ENCODE measurements at regions not wholly inside any gene's neighbourhood (a gene's known extent, or its start where the extent isn't known, plus 50 kb on each side); places are given as distances from the start of the nearest gene placed in this dataset.

DNA sequence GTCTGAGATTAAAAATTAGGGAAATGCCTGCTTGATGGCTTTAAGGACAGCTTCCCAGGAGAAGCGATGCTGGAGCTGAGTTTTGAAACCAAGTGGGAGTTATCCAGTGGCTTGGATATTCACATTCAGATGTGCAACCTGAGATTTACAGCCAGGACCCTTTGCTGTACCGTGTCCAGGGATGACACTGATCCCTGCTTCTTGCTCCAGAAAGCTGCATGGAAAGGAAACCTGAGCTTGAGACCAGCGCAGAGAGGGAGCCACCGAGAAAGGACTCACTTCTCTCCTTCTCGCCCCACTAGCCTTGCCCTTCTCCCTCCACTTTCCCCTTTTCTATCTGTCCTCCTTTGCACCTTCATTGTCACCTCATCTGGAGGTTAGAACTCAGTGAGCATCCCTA is 254.5 kb upstream of the PPARGC1A start:
- no peak for DNase-seq

DNA sequence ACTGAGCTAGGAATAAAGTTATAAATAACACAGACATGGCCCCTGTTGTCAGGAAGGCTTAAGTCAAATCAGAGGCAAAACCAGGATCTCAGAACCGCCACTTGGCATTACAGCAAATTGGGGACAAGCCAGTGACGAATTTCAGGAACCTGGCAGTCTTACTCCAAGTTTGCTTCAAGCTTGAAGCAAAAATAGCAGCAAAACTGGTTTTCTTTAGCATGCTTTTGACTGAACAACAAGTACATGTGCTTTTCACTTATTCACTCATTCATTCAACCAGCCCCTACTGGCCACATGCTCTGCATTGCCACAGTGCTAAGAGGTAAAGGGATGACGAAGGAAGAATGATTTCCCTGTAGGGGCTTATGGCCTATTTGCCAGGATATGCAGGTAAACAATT is 253.9 kb upstream of the PPARGC1A start:
- no peak for DNase-seq

DNA sequence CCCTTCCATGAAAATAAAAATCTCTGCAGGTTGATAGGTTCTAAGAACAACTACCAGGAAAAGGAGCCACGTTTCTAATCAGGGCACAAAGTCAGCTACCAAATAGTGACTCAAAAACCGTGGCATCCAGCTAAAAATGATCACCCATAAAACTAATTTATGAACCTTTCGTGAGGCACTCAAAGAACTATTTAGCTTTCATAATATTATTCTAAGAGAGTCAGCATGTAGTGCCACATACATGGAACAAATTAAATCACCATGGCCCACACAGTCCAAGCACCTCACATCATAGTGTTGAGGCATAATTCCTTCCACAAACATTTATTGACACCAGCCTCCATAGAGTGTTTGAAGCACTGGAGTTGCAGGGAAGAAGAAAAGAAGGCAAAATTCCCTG is 252.0 kb upstream of the PPARGC1A start:
- DNase-seq, result no peak

DNA sequence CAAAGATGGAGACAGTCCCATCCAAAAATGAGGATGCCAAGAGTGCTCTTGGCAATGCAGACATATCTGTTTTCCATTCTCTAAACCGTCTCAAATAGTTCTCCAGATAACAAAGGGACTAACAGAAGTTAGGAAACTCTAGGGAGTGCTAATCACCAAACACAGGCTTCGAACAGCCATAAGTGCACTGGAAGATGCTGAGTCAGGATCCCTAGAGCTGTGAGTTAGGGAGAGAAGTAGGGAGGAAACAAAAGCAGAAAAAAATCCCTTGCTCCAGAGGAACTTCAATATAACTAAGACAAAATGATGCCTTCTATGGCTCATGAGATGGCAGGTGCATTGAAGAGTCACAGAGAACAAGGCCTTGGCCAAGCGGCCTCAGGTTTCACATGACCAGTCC is 251.0 kb upstream of the PPARGC1A start:
- DNase-seq, result no peak

DNA sequence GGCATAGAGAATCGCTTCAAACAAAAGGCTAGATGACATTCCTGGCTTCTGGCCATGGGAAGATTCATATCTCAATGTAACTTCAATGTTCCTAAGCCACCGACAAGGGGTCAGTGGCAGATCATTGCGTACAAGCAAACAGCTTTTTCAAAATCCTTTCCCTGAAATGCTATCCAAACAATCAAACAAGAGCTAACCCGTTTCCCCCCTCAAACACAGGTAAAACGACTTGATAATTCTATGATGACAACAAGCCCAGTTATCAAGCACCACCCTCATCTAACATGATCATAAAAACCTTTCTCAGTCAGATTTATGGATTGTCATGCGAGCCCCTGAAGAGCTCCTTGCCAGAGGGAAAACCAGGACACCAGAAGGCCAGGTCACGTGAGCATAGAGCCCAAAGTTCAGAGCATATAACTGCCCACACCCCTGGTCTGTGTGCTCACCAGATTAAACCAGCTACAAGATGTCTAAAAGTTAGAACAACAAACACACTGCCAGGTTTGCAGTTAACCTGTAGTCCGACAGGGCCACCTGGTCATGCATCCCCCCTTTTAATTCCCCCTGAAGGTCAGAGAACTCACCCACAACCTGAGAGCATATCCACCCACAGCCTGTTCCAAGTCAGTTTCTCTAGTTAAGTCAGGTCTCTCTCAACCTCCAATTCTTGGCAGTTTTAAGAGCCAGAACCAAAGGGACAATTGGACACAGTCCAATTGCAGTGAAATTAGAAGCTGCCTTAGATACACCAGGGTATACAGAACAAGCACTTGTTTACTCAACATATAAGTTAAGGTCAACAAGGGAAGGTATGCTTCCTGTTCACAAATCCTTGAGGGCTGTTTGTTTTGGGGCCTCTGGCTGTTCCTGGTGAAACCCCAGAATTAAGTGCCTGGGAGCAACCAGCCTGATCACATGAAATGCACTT is 248.1 kb upstream of the PPARGC1A start:
- no peak for DNase-seq

DNA sequence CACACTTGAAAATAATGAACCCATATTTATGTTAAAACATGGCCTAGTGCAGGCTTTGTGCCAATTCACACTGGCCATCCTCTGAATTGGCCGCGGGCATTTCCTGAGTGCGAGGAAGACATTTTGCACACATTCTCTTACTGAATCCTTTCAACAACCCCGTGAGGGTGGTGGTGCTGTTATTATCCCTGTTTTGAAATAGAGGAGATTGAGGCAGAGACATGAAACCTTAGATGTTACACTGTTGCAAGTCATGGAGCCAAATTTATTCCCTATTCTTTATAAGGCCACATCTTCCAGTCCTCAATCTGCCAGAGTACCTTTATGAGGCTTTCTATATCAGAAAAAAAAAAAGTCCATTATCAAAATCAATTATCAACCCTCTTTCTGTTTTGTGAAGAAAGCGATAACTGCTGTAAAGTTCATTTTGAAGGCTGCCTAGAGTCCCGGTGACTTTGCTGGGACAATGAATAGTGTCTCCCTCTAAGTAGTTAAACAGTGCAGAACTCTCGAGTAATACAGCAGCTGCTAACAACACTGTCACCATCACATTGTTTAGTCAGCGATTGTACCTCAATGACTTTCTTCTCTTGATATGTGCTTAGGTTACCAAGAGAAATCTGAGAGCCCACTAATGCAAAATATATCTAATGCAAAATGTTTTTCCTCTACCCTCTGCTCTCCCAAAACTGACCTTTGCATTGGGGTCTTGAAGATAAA is 242.3 kb upstream of the PPARGC1A start:
- no peak for DNase-seq

DNA sequence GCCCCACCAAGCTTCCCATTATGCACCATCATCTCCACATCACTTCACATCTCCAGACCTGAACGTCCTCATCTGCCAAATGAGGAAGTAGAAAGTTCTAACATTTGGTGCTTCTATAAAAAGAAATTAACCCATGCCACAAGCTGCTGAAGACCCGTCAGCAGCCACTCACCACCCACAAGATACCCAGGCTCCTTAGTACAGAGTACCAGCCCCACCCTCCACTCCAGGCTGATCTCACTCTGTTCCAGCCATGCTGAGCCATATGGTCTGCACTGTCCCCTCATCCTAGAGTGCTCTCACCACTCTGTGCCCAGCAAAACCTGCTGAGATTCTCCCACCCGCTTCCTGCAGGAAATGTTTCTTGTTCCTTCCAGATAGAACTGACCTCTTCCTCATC is 240.8 kb upstream of the PPARGC1A start:
- no peak for DNase-seq

DNA sequence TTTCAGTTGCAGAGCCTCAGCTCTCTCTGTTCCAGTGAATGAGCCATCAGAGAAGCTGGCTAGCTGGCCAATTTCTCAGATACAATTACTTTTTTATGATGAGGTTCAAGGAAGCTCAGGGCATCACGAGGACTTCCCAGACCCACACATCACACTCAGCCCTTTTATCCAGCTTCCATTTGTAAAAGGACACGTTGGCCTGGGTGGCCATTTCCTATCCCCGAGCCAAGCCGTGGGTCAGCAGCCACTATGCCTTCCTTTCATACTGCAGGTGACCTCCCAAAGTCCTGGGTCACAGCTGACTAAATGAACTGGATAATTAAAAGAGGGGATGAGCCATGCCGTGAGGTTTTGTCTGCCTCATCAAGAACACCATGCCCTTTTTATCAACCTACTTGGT is 236.9 kb upstream of the PPARGC1A start:
- no peak for DNase-seq

DNA sequence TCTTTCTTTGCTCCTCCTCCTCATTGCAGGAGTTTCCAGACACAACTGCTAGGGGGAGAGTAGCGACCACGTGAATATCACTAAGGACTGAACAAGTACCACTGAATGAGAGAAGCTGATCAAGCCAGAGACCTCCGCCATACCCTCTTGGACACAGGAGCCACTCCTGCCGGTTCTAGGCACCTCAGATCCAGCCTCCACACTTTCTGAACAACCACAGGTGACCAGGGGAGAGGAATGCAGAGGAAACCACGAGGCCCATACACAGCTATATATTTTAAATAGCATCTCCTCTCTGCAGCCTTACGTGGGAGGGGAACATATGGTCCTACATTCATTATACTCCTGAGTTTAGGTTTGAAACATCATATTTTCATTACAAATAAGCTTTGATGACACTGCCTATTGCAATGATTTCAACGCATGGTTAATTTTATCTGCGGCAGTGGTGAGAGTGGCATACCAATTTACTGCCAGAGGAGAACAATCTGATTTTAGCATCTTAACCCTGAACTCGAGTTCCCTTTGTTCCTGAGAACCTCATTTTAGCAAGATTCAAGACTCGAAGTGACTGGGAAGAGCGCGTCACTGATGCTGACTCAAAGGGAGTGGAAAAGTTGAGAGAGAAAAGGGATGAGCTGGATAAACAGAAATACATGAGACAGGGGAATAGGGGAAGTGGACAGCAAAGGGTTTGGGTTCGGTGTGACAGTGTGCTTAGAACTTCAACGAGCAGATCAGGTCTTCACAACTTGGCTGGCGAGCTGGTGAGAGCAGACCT is 231.7 kb upstream of the PPARGC1A start:
- DNase-seq, result peak; percentile 21

DNA sequence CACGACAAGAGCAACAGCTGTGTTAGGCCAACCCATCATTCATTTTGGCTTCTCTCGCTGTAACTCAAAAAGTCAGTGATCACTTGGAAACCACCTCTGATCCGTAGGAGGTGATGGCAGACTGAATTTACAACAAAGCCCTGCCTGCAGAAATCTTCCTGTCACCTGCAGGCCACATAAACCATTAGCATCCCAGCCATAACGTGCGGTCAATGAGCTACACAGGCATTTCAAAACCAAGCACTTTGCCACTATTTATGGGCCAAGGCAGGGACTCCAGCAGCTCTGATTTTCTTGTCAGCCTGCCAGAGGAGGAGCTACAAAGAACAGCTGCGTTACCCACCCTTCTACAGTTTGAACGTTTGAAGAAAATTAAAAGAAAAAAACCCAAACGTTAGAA is 228.1 kb upstream of the PPARGC1A start:
- peak; percentile 48 for DNase-seq

DNA sequence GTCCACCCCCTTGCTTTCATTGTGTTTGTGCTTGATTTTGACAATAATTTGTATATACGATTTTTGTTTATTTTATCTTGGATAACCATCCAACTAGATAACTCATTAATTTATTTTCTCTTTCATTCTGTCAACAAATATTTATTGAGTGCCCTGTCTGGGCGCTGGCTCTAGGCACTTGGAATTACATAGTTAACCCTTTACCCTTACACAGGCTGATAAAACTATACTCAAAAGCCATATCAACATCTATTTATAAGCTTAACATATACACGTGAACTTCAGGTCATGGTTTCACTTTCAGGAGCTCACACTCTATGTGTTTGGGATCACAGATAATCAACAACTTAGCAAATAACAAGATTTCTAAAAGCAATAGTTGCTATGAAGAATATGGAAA is 226.3 kb upstream of the PPARGC1A start:
- no peak for DNase-seq

DNA sequence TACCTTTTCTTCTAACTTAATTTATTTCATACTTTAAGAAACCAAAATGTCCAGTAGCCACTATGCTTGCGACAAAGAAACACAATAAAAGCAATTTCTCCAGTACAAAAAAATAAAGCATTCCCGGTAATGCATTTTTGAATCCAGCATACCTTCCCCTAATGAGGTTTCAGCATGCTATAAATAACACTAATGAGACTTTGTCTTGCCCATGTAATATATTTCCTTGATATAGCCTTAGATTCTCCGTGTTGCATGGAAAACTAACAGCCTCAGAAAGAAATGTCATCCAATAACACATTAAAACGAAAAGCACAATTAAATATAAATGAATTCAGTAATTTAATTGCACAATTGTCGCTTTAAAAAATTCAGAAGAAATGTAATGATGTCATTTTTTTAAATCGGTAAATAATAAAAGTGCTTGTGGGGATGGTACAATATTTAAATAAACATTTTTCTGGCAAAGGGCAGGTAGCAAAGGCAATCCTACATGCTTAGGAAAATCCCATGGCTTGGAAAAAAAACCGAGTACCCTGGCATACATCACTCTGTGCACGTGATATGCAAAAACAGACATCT is 225.2 kb upstream of the PPARGC1A start:
- no peak for DNase-seq

DNA sequence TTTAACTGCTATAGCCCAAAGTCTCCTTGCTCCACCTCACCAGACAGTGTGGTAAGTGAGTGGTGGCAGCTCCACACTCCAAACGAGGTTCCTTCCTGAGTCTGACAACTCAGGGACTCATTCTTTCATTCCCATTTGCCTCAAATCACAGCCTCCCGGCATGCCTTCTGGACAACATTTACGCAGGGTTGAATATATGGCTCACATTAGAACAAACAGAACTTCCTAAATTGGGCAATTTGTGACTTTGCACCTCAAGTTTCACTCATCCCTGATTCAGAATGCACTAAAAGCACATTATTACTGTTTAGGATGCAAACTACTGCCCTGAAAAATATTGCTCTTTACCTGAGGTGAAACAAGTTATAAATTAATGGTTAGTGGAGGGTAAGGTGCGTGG is 224.6 kb upstream of the PPARGC1A start:
- no peak for DNase-seq

DNA sequence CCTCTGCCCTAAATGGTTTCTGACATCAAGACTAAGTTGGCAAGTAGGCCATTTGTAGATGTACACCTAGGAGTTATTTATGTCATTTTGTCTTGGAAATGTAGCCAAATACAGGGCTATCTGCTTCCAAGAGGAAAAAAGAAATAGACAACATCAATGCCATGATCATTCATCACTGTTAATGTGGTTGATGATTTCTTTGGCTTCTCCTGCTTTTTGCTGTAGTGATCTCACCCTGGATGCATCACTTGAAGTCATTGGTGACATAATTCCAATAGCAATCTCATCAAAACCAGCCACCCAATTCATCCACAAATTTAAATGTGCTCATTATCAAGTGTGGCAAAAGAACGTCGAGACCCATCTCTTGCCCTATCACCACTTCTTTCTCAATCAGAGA is 222.6 kb upstream of the PPARGC1A start:
- DNase-seq, result peak; percentile 45

DNA sequence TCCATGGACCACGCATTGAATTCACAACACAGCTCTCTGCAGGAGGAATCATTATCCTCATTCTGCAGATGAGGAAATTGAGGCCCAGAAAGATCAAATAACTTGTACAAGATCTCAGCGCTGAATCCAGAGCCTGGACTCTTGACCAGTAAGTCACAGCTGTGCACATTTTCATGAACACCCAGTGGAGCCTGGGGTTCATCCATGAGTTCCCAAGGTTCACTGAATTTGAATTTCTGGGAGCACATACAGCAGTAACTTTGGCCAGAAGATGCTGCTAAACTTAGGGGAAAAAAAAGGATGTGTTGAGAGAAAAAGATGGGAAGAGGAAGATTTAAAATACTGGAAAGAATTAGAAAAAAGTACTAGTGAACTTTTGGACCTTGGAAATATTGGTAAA is 218.7 kb upstream of the PPARGC1A start:
- DNase-seq, result no peak

DNA sequence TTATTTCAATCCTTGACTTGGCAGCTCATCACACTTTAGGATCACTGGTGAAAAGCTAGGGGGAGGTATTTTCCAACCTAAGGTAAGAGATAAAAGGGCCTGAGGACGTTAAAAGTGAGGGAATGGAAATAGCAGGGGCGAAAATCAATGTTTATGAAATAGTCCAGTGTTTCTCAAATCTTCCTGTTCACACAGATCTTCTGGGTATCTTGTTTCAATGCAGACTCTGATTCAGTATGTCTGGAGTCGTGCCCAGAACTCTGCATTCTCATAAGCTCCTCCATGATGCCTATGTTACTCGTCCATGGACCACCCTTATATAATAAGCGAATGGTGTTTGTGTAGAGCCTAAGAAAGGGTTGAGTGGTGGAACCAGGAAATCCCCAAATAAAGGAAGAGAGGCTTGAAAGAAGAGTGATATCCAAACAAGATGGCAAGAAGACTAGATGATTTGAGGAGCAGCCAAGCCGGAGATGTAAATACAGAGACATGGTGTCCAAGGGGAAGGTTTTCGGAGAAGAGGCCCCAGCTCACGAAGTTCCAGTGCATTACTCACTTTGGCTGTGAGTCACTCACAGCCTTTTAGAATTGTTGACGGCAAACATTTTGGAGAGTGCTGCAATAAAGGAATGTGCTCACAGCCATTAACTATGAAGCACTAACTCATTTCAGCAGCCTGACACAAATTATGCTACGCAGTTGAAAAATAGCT is 215.6 kb upstream of the PPARGC1A start:
- peak; percentile 97 for DNase-seq

DNA sequence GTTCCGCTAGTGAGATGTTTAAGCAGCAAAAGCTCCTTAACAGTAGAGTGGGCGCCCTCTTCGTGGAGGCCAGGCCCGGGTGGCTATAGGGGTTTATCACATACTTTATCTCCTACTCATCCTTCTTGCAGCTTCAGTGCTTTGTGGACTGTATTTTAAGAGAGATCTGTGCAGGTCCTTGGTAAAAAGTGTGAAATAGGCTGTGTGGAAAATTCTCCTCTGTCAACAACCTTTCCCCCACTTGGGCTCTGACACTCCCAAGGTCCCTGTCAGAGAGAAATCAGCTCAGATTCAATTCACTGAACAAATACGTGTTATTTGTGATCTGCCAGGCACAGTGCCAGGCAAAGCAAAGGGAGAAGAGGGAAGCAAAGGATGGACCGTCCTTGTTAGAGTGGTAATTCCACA is 214.3 kb upstream of the PPARGC1A start:
- DNase-seq, result peak; percentile 59

DNA sequence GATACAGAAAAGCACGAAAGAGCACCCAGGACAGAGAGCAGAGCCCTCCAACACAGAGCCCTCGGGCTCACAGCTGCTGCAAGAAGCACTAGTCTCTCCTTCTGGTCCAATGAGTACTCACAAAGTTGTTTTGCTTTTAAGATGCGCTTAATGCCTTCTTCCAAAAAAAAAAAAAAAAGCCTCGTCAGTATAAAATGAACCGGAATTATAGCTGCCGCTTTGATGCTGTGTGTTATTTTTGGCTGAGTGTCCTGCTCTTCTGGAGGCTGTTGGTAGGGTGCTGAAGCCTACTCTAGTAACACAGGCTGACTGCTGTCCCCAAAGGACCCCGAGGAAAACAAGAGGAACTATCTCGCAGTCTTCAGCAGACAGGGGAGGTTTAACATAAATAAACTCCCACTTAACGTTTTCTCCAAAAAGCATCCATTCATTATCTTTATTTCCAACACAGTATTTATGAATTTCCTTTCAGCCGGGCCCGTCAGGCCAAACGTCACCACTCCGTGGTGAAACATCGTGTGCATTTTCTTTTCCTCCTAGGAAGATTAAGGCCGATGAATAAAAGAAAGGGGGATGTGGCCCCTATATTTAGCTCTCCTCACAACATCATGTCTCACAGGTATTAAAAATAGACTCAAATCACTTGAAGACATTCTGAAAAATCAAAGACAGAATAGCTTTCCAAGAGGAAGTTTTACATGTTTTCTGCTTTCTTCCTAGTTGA is 213.7 kb upstream of the PPARGC1A start:
- DNase-seq, result peak; percentile 31

DNA sequence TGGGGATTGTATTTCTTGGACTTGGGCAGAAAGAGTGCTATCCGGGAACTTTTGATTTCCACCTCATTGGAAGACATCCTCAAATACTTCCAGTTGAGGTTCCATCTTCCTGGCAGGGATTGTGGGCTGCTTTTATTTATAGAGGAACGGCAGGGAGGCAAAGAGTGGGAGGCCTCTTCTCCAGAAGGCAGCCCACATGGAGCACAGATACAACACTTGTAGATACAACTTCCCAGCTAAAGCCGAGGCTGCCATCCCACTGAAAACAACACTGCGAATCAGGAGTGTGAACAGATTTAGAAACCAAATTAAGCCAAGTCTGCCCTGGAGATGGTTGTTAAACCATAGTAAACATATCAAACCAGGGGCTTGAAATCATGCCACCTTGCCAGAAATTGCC is 212.8 kb upstream of the PPARGC1A start:
- DNase-seq, result no peak

DNA sequence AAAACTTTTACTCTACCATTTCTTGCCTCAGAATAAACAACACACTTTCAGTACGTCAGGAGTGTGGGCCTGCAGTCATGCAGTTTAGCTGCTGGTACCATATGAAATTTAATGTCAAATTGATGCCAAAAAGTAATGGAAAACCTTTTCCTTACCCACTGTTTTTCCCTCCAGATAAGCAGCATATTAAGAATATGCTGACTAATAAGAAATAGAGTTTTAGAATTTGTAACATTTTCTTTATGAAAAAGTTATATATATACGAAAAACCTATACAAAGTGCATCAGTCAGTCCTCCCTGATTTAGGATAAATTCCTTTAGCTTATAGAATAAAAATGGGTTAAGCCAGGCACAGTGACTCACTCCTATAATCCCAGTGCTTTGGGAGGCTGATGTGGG is 206.8 kb upstream of the PPARGC1A start:
- no peak for DNase-seq

DNA sequence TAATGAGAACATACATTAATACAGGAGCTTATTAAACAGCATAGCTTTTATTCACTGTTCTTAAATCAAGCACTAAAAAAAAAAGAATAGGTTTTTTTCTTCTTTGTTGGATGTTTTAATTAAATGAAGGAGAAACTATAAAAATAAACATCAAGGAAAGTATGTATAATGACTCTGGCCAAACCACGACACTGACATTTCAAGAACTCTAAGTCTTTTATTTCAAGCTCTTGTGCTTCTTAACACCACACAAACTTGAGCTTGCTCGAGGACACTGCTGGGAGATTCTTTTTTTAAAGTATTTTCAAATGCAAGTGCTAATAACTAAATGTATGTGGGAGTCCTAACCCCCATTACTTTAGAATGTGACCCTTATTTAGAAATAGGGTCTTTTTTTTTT is 204.9 kb upstream of the PPARGC1A start:
- peak; percentile 41 for DNase-seq

DNA sequence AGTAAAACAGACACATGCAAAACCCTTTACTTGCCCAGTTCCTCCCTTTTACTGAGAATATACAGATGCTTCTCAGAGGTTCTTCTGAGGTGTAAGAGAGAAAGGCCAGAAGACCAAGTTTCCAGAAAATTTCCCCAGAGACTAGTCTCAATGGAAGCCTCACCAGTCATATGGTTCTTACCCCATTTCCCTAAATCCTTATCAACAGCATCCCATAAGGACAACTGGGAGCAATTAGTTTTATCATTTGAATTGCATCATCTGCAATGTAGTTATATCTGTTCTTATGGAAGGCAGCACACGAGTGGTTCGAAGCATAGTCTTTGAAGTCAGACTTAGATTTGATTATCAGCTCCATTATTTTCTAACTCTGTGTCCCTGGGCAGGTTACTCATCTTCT is 203.6 kb upstream of the PPARGC1A start:
- DNase-seq, result no peak
